ENCODE measurements at regions not wholly inside any gene's neighbourhood (a gene's known extent, or its start where the extent isn't known, plus 50 kb on each side); places are given as distances from the start of the nearest gene placed in this dataset.

DNA sequence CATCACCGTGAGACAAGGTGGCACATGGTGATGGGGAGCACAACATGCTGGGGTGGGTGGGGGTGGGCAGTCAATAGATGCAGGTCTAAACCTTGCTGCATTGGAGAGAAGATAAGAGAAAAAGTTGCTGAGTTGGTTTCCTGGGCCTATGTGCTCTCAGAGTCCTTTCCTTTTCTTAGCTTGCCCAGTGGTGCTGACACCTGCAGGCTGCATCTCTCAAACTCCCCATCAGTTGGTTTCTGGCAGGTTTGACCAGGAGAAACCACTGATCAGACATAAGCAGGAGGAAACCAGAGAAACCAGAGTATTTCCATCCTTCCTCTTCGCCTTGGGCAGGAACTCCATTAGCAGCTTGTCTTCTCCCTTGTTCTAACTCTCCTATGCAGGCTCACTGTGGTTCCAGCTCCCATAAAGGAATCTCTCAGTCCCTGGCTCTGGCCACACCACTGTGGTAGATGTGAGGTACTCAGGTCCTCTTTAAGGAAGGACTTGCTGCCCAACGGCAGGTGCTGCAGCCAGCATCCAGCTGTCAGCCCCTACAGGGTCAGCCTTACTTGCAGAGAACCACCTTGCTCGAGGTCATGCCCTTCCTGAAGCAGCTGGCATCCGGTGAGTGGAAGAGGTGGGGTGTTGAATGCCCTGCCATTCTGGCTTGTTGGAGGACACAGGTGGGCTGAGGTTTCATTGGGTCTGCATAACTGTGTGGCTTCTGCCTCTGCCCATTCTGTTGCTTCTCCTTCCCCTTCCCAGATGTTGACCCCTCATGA, 172.3 kb upstream of the ANKRD28 start:
- ATAC-seq, result no peak
- TF ChIP-seq, protein P1, sequence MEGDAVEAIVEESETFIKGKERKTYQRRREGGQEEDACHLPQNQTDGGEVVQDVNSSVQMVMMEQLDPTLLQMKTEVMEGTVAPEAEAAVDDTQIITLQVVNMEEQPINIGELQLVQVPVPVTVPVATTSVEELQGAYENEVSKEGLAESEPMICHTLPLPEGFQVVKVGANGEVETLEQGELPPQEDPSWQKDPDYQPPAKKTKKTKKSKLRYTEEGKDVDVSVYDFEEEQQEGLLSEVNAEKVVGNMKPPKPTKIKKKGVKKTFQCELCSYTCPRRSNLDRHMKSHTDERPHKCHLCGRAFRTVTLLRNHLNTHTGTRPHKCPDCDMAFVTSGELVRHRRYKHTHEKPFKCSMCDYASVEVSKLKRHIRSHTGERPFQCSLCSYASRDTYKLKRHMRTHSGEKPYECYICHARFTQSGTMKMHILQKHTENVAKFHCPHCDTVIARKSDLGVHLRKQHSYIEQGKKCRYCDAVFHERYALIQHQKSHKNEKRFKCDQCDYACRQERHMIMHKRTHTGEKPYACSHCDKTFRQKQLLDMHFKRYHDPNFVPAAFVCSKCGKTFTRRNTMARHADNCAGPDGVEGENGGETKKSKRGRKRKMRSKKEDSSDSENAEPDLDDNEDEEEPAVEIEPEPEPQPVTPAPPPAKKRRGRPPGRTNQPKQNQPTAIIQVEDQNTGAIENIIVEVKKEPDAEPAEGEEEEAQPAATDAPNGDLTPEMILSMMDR (IDR thresholded peaks at IDR 0.05), result no peak
- no peak for TF ChIP-seq POLR2A (IDR thresholded peaks at IDR 0.05)
- no peak for TF ChIP-seq EP300 (IDR thresholded peaks at IDR 0.05)
- TF ChIP-seq POLR2AphosphoS5 (IDR thresholded peaks at IDR 0.05), result no peak
- no peaks in the 10 kb centered on the region for H3K27me3 ChIP-seq
- H3K27ac ChIP-seq, result no peak overlapping the region
- whole genome bisulfite sequencing, 2 donors (ENCODE audit: low coverage in 1 of 2), result 90 to 91% methylated on average over 2 to 4 of the region's 5 CpGs
- H3K4me3 ChIP-seq, result no peak overlapping the region
- H3K4me1 ChIP-seq, result no peaks in the 10 kb centered on the region
- H3K36me3 ChIP-seq, result no peaks in the 10 kb centered on the region
- H3K9me3 ChIP-seq, result no peaks in the 10 kb centered on the region

DNA sequence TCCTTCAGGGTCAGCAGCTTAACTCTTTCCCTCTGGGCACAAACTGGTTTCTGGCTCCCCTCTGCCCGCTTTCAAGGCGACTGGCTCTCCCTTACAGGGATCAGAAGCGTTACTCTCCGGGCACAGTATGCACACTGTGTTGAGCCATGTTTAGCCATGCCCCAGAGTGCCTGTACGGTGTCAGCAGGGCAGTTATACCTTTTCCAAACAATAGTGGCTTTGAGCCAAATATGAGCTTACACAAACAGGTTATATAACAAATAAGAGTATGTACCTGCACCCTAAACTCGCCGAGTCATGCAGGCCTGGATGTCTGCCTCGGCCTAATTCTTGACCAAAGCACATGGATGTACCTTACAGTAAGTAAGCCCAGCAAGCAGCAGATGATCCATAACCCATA, 175.6 kb upstream of the ANKRD28 start:
- H3K9me3 ChIP-seq, result no peaks in the 10 kb centered on the region
- H3K4me3 ChIP-seq, result no peak overlapping the region
- no peaks in the 10 kb centered on the region for H3K4me1 ChIP-seq
- no peak for TF ChIP-seq EP300 (IDR thresholded peaks at IDR 0.05)
- TF ChIP-seq POLR2AphosphoS5 (IDR thresholded peaks at IDR 0.05), result no peak
- no peak for TF ChIP-seq POLR2A (IDR thresholded peaks at IDR 0.05)
- TF ChIP-seq, protein P1 (IDR thresholded peaks at IDR 0.05), result no peak
- no peaks in the 10 kb centered on the region for H3K27me3 ChIP-seq
- no peak overlapping the region for H3K27ac ChIP-seq
- 86 to 94% methylated on average over 3 to 5 of the region's 8 CpGs for whole genome bisulfite sequencing, 2 donors (ENCODE audit: low coverage in 1 of 2)
- no peak for ATAC-seq
- H3K36me3 ChIP-seq, result no peaks in the 10 kb centered on the region

DNA sequence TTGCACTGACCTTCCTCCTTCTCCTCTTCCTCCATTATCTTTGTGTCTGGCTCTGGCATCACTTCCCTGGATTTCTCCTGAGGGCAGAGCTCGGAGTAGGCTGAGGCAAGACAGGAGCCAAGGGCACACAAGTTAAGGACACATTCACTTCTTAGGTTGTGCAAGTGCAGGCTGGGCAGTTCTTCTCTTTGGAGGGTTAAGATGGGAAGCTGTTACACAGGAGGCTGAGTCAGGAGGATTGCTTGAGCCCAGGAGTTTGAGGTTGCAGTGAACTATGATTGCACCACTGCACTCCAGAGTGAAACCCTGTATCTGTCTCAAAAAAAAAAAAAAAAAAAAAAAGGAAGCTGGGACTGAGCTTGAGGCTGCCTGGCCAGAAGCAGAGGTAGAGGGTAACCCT, 176.2 kb upstream of the ANKRD28 start:
- Histone ChIP-seq H3K27me3 (no peaks in the 10 kb centered on the region), H3K4me1 (no peaks in the 10 kb centered on the region), H3K27ac (no peak overlapping the region), H3K9me3 (no peaks in the 10 kb centered on the region), H3K4me3 (no peak overlapping the region), H3K36me3 (no peaks in the 10 kb centered on the region)
- no peak for ATAC-seq
- WGBS, 2 donors (ENCODE audit: low coverage in 1 of 2), result 14% methylated on average over 1 of the region's 1 CpG; no CpG with 5 or more reads in 1 of the 2 donors
- no peak for TF ChIP-seq POLR2AphosphoS5 (IDR thresholded peaks at IDR 0.05)
- TF ChIP-seq, protein P1 (IDR thresholded peaks at IDR 0.05), result no peak
- no peak for TF ChIP-seq EP300 (IDR thresholded peaks at IDR 0.05)
- TF ChIP-seq POLR2A (IDR thresholded peaks at IDR 0.05), result no peak

DNA sequence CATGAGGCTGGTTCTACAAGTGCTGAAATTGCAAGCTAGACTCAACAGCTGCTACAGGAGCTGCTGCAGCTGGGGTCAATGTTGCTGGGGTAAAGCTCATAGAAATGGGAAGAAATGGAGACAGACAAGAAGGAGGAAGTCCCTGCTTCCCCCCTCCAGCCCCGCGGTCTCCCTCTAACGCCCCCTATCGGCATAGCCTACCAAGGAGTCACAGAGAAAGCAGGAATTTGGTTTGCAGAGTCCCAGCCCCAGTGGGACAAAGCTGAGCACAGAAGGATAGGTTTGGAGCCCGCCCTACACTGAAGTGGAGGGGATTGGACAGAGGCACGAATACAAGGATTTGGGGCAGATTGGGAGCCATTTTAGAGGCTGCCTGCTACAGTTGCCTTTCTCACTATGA, 176.9 kb upstream of the ANKRD28 start:
- WGBS, 2 donors (ENCODE audit: low coverage in 1 of 2), result 16 to 17% methylated on average over 4 to 6 of the region's 6 CpGs
- no peak overlapping the region for H3K27ac ChIP-seq
- no peak for TF ChIP-seq POLR2A (IDR thresholded peaks at IDR 0.05)
- TF ChIP-seq, protein P1 (IDR thresholded peaks at IDR 0.05), result no peak
- no peak for TF ChIP-seq EP300 (IDR thresholded peaks at IDR 0.05)
- no peak for TF ChIP-seq POLR2AphosphoS5 (IDR thresholded peaks at IDR 0.05)
- no peaks in the 10 kb centered on the region for H3K27me3 ChIP-seq
- no peaks in the 10 kb centered on the region for H3K9me3 ChIP-seq
- H3K4me3 ChIP-seq, result no peak overlapping the region
- H3K4me1 ChIP-seq, result no peaks in the 10 kb centered on the region
- ATAC-seq, result no peak
- no peaks in the 10 kb centered on the region for H3K36me3 ChIP-seq

DNA sequence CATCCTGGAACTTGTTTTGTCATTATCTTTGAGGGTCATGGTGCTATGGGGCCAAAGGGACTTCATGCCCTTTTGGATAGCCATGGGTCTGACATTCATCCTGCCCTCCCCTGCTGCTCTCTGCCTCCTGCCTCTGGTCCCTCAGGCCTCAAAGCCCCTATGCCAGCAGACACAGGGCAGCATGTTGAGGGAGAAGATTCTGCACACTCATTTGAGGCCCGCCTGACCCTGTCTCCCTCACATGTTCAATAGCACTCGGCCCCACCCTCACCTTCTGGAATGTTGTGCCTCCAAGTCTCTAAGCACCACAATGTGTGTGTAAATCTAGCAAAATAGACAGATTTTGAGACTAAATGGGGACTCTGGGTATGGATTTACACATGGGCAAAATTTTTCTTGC, 178.7 kb upstream of the ANKRD28 start:
- TF ChIP-seq EP300 (IDR thresholded peaks at IDR 0.05) (no peak), POLR2AphosphoS5 (IDR thresholded peaks at IDR 0.05) (no peak), POLR2A (IDR thresholded peaks at IDR 0.05) (no peak)
- TF ChIP-seq, protein P1 (IDR thresholded peaks at IDR 0.05), result no peak
- H3K27ac ChIP-seq, result no peak overlapping the region
- no peaks in the 10 kb centered on the region for H3K9me3 ChIP-seq
- no peaks in the 10 kb centered on the region for H3K4me1 ChIP-seq
- no peaks in the 10 kb centered on the region for H3K27me3 ChIP-seq
- no peak overlapping the region for H3K4me3 ChIP-seq
- ATAC-seq, result no peak
- WGBS, 2 donors (ENCODE audit: low coverage in 1 of 2), result 38% methylated on average over 2 of the region's 2 CpGs; no CpG with 5 or more reads in 1 of the 2 donors
- no peaks in the 10 kb centered on the region for H3K36me3 ChIP-seq
